HS-27A (cell line): ENCODE measurements at regions not wholly inside any gene's neighbourhood (a gene's known extent, or its start where the extent isn't known, plus 50 kb on each side); places are given as distances from the start of the nearest gene placed in this dataset.

Source experiments
- DNase-seq: peaks from one replicate; pipeline ENCODE4 v3.0.0-alpha.2; 2012; ENCODE audit warnings: low read depth, missing footprints

DNA sequence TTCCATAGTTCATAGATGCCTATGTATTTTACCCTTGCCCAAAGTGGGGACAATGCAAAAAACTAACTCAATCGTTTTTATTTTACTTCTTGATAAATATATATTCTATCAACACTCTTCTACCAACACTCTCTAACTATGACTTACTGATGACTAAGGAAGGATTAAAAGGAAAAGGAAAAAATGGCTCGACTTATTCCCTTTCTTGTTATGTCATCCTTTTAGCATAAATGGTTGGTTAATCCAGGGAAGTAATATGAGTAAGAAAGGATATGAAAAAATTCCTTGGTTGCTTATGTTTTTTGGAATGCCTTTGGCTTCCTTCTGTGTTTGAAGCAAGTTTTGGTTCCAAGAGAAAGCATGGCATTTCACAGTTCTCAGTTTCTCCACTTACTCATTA, 1087.1 kb downstream of the C4orf33 start:
- DNase-seq, result no peak

- DNase-seq, result no peak
Observed at GRCh38 chr4:130183766-130184165, 1087.8 kb downstream of the C4orf33 start.

- no peak for DNase-seq
Observed at GRCh38 chr4:130185123-130185522, 1089.2 kb downstream of the C4orf33 start.

DNA sequence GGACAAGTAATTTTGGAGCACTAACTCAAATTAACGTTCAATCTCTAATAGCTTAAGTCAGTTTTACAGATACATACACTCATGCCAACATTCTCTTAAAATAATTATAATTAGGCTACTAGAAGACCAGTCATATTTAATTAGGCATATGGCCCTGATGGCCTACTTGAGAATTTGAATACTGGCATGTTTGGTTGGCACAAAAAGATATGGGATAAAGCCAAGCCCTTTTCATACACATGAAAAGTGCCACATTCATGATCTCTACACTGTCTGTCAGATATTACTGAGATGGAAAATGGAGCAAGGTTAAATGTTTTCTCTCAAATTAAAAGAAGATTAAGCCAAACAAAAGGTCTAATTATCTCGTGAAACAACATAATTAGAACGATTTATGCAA, 1091.0 kb downstream of the C4orf33 start:
- DNase-seq, result no peak

- DNase-seq, result no peak
Observed at GRCh38 chr4:130187587-130187986, 1091.6 kb downstream of the C4orf33 start.

DNA sequence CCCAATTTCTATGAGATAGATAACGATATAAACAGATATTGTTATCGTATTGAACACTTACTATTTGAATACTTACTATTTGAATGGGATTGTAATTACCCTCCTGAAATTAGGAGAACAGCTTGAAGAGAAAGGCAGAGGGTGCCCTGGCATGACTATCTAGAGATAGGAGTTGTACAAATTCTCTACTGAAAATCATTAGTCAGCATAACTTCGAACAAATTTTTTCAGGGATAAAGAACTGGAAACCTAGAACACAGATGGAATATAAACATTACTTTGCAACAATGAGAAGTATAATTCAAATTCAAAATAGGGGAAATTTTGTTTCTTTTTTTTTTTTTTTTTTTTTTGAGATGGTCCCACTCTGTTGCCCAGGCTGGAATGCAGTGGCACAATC, 1096.8 kb downstream of the C4orf33 start:
- DNase-seq, result no peak

- no peak for DNase-seq
Observed at GRCh38 chr4:130197946-130198345, 1102.0 kb downstream of the C4orf33 start.

DNA sequence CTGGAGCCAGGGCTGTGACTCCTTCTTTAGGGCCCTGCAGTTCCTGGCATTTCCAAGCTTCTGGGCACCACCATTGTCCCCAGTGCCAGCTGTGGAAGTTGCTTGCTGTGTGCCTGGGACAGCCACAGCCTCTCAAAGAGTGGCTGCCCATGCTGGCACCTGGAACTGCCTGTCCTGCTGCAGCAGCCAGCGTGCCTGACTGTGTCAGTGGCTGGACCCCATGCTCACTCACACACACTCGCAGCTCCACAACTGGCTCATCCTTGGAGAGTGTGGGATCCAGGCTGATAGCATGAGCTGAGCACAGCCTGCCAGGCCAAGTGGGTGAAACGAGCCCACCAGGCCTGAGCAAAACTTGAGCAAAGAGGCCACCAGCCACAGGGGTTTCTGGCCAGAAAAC, 1107.6 kb downstream of the C4orf33 start:
- no peak for DNase-seq

DNA sequence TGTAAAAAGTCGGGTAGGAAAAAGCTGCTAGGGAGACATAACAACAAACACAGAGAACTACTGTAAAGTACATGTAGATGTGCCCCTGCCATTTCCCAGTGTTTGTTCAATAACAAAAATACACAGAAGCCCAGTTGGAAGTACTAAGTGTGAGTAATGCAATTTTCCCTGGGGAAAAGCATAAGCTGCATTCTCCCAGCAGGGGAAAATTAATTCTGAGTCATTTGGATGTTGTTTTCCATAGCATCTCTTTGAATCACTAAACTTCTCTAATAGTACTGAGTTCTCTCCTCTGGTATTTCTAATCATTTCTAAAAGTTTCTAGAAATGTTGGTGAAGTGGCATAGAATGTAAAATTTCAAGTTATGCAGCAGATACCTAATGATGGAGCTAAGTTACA, 1114.9 kb downstream of the C4orf33 start:
- DNase-seq, result no peak

DNA sequence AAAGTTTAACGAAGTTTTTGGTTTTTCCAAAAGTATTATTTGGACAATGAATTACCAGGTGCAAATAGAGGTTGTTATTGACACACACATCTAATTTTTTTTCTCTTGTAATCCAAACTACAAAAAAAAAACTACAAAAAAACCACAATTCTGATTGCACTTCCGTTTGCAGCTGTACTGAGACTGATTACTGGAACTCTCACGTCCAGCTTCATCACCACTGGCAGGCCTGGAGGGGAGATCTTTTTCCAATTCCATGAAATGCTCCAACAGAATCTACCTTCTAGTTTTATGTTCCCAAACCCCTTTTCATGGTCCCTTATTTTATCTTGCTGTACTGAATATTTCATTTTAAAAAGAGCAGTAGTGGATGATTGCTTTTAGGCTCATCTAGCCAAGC, 1118.3 kb downstream of the C4orf33 start:
- DNase-seq, result no peak

DNA sequence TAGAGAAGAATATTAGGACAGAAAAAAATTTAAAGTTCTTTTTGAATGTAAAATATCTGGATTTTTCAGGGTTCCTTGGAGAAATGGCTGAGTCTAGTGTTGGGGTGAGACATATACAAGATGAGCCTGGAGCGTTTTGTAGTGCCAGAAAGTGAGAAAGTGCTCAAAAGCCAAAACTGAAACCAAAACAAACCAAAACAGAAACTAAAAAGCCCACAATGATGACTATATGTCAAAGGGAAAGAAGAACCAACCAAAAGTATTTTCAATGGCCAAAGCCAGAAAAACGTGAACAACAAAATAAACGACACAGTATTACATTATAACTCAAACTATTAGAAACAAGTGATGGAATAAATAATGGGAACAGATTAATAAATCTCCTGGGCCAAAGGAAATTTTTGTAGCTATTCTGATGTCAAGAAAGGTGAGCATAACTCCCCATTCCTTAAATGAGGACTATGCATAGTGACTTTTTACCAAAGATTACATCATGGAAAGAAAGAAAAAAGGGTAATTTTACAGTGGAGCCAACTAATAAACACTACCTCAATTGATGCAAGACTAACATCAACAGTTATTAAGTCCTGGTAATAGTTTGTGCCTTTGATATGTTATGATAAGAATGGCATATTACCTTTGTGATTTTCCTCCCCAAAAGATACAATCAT, 1137.6 kb downstream of the C4orf33 start:
- no peak for DNase-seq

GRCh38 chr4:130238121-130238520, 1142.2 kb downstream of the C4orf33 start:
- no peak for DNase-seq

GRCh38 chr4:130249002-130249401, 1153.0 kb downstream of the C4orf33 start:
- DNase-seq, result no peak

DNA sequence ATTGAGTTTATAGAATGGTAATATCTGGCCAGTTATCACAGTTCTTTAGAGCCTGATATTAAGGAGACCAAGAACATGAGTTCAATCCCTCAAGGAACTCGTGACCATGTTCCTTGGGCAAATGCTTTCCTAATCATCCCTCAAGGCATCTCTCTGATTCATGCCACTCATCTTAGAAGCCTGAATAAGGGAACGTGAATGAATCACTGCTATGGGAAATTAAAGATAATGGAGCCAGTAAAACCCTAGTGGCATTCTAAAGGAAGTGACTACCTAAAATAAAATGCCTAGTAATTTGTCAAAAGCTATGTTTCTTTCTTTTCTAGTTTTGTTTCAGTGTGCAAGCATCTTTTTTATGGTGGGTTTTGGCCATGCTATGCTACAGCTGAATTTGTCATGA, 1161.3 kb downstream of the C4orf33 start:
- DNase-seq, result no peak

- DNase-seq, result no peak
Observed at GRCh38 chr4:130266814-130267213, 1170.9 kb downstream of the C4orf33 start.

DNA sequence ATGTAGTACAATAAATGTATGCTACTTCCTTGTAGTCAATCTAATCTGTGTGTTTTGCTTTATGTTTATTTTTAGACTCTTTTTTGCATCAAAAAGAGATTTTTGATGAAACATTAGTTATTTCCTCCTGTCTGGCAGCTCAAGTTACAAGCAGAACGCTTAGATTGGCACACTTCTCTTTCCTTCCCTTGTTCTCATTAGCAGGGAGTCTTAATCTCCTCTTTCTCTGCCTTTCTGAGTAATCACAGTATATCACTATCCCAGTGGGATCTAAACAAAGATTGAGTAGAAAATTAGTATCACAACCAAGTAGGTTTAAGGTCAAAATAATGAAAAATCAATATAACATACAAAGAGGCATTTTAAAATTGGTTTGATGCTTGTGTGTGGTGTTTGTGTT, 1192.6 kb downstream of the C4orf33 start:
- DNase-seq, result no peak

DNA sequence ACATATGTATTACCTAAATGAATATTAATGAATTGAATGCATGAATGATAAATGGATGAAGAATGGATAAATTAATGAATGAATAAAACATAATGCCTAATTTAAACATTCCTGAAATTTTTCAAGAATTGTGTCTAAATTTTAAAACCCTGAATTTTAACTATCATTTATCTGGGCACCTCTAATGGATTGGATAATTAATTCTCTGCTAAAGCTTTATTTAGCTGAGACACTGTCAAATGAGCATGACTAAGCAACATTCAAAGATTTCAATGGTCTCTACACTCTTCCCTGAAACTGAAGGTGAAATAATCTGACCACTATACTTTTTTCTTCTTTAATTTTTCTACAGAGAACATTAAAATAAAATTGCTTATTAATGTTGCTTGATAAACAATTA, 1197.7 kb downstream of the C4orf33 start:
- no peak for DNase-seq

DNA sequence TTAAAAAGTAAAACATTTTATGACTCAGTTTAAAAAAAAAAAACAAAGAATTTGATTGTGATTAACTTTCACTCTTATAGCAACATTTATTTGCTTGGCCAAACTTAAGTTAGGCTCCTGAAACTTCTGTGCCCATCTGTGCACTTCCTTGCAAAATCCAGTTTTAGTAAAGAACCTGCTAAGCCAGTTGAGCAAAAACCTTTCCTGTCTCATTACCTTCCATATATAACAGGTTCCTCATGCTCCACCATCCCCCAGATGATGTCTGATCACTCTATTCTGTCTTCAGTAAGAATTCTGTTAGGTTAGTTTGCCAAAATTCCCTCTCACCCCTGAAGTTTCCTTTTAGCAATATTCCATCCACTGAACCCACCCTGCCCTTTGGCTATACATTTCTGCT, 1200.5 kb downstream of the C4orf33 start:
- DNase-seq, result no peak

DNA sequence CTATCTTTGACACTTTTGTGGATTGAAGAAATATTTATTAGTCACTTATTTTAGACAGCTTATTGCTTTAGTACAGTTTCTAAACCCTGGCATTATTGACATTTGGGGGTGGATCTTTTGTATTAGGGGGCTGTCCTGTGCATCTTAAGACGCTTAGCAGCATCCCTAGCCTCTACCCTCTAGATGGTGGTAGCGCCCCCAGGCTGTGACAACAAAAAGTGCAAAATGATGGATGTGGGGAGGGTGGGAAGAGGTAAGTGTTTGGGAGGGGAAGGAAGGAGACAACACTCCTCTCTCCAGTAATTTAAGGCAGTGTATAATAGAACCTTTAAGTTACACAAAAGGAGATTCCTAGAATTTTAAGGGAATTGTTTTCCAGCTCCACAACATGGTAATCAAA, 1210.6 kb downstream of the C4orf33 start:
- DNase-seq, result no peak

DNA sequence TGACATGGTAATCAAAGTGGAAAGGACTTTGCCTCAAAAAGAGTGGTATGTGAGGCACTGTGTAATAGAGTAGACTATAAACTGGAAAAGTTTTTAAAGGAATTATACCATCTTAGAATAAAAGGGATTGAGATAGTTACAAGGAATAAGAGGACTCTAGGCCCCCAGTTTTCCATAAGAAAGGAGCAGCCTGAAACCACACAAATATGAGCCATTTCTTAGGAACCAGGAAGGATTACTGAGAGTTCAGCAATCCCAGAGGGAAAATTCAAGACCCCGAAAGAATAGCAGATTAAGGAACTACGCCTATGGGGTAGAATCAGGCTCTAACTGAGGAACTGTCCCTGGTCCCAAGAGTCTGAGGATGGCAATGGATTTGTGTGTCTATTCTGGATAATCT, 1213.3 kb downstream of the C4orf33 start:
- DNase-seq, result no peak

- DNase-seq, result no peak
Observed at GRCh38 chr4:130322439-130322838, 1226.5 kb downstream of the C4orf33 start.

- no peak for DNase-seq
Observed at GRCh38 chr4:130329036-130329435, 1233.1 kb downstream of the C4orf33 start.

- no peak for DNase-seq
Observed at GRCh38 chr4:130333241-130333759, 1237.3 kb downstream of the C4orf33 start.

DNA sequence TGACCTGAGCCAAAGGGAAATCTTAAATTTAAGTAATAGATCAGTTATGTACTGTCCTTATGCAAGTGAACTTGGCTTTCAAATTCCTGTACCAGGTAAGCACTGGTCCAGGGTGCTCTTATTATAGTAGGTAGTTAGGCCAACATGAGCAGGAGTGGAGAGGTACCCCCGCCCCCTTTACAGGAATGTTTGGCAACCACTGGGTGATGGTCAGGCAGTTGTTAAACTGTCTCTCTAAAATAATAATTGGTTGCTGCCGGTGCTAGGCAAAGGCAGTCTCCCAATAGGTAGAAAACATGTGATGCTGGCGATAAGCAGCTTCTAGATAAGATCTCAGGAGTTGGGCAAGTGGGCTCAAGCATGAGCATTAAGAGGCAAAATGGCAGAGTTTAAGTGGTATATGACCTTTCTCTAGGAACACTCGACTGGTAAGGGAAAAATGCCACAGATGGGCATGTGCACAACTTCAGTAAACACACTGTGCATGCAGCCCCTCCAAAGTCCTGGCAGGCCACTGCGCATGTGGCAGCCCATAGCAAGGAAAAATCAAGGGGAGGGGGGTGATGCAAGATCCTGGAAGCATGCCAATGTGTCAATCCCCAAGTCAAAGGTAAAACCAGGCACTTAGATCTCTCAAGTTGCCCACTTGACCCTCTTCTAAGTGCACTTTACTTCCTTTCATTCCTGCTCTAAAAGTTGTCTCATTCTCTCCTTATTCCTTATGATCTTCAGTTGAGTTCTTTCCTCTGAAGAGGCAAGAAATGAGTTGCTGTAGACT, 1239.7 kb downstream of the C4orf33 start:
- DNase-seq, result no peak
